GM19395 (cell line): ENCODE measurements at regions not wholly inside any gene's neighbourhood (a gene's known extent, or its start where the extent isn't known, plus 50 kb on each side); places are given as distances from the start of the nearest gene placed in this dataset.

ENCODE experiments used
- ATAC-seq: cut with Tn5 transposase; IDR thresholded peaks from one replicate; pipeline ENCODE4 v1.9.1; 2021; ENCODE audit warnings: mild to moderate bottlenecking, moderate library complexity; ENCODE audit not compliant: unreplicated experiment

- no peak for ATAC-seq
Observed at GRCh38 chr17:5635949-5636348, 51.6 kb upstream of the NLRP1 start.

- ATAC-seq, result no peak
Observed at GRCh38 chr17:5638596-5638995, 54.3 kb upstream of the NLRP1 start.

DNA sequence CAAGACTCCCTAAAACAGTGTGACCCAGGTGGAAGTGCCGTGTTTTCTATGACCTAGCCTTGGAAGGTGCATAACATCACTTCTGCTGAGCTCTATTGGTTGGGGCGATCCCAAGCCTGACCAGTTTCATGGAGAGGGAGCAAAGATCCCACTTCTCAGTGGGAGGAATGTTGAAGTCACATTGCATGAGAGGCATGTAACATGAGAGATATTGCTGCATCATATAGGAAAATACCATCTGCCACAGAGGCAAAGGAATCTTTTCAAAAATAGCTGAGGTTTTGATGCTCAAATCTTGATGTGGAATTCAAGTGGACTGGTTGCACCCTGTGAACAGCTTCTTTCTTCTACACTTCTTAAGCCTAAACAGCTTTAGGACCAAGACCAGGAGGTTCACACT lies 56.4 kb upstream of the NLRP1 start:
- ATAC-seq, result no peak

DNA sequence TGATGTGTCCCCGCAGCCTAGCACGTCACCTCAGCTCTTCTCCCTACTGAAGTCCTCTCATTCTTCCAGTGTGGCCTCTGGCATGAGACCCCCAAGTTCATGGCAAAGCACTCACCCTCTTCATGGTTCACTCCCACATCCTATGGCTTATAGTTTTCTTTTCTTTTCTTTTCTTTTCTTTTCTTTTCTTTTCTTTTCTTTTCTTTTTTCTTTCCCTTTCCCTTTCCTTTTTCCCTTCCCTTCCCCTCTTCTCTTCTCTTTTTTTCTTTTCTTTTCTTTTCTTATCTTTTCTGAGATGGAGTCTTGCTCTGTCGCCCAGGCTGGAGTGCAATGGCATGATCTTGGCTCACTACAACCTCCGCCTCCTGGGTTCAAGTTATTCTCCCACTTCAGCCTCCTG lies 58.4 kb upstream of the NLRP1 start:
- ATAC-seq, result no peak

GRCh38 chr17:5644065-5644464 lies 59.8 kb upstream of the NLRP1 start:
- ATAC-seq, result no peak

- ATAC-seq, result no peak
Observed at GRCh38 chr17:5651348-5651747, 67.0 kb upstream of the NLRP1 start.

DNA sequence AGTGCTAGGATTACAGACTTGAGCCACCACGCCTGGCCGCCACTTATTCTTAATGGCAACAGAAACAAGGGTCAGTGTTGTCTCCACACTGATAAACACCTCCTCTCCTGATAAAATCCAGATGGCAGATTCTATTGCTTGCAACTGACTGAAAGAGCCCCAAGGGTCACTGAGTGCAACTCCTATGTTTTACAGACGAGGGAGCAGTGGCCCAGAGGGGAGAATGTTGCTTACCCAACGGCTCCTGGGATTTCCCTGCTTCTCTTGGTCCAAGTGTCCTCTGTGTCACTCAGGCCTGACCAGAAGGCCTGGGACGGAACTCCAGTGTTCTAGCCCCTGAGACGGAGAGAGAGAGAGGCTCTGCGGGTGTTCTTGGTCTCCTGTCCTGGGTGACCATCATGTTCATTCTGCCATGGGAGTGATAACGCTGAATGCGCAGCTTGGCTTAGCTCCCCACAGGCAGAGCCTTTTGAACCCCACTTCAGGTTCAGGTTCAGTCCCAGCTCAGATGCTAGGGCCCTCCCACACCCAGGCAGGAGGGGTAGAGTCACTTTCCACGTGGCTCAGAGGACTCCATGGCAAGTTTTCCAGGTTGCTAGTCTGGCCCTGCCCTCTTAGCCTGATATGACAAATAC lies 77.3 kb upstream of the NLRP1 start:
- ATAC-seq, result no peak

- no peak for ATAC-seq
Observed at GRCh38 chr17:5662409-5663085, 78.2 kb upstream of the NLRP1 start.

DNA sequence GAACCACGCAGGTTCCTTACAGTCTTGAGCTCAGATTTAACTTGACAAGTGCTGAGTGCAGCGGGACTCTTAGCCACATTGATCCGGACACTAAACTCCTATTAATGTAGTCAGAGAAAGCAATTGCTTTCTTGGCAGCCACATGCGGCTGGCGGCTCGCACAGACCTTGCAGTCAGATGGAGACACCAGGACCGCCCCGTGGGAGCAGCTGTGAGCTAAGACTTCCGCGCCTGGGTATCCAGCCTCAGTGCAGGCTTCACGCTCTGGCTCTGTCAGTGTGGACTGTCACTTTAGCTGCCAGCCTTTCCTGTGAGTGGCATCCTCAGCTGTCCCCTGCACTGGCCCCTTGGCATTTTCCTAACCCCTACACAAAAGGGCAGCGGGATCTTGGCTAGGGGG lies 80.9 kb upstream of the NLRP1 start:
- no peak for ATAC-seq

DNA sequence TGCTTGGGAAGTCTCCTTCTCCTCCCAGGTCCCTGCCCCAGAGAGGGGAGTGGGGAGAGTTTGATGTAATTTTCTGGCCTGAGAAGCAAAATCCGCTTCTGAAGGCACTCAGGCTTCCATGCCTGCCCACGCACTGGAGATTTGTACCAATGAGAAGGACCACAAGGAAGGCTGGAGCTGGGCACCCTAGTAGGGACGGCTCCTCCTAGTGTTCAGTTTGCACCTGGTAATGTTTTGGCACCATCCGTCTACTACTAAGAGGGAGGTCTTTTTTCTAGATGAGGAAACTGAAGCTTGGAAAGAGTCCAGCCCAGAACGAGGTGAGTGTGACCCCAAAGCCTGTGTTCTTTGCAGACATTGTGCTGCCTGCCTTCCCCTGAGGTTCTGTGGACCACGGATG lies 83.6 kb upstream of the NLRP1 start:
- no peak for ATAC-seq

- ATAC-seq, result no peak
Observed at GRCh38 chr17:5668557-5669138, 84.3 kb upstream of the NLRP1 start.

DNA sequence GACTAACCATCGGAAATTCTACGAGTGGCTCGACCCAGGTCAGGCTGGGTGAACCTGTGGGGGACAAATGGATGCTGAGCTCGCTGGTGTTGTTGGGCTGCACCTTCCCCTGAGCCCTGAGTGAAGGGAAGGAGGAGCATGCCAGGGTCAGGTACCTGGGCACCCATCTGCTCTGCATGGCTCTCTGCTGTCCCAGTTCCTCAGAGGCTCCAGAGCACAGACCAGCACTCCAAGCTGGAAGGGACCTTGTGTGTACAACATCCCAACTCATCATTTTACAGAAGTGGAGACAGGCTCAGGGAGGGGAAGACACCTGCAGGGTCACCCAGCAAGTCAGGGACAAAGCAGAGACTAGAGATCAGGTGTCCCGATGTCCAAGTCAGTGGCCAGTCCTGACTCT lies 84.9 kb upstream of the NLRP1 start:
- ATAC-seq, result no peak

DNA sequence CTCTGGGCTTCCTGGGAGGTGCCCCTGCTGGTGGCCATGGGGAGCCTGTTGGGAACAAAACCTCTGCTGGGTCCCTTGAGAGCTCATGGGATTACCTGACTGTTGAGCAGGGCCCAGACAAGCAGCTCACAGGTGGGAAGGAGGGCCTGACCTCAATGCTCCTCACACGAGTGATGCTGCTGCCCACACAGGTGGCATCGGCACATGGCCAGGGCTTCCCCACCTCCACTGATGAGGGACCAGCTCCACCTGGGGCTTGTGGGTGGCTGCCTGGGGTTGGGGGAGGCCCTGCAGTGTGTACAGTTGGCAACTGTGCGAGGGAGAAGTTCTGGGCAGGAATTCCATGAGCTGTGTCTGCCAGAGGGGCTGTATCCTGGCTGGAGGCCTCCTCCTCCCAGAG lies 87.8 kb upstream of the NLRP1 start:
- no peak for ATAC-seq

DNA sequence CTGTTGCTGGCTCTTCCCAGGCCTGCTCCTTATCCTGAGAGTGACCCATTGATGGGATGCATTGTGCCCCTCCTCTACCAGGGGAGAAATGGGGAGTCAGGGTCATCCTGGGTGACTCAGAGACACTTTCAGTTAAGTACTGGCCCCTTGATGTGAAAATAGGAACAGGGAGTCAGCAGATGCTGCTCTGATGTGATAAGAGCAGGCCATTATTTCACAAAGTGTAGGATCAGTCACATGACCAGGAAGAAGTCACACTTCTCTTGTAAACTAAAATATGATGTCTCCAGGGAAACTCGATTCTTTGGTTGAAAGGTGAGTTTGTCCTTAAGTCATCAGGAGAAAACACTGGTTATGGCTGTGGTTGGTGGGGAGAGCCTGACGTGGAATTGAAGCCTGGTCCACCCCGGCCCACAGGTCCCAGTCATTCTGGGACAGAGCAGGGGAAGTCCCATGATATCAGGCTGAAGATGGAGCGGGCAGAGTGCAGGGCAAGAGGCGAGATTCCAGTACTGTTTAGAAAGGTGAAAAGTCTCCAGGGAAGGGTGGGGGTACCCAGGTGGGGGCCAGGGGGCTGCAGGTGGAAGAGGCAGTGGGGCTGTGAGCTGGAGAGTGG lies 88.6 kb upstream of the NLRP1 start:
- no peak for ATAC-seq

GRCh38 chr17:5675625-5676421 lies 91.5 kb upstream of the NLRP1 start:
- no peak for ATAC-seq

- no peak for ATAC-seq
Observed at GRCh38 chr17:5677620-5678019, 93.3 kb upstream of the NLRP1 start.

GRCh38 chr17:5678171-5678570 lies 93.9 kb upstream of the NLRP1 start:
- no peak for ATAC-seq

DNA sequence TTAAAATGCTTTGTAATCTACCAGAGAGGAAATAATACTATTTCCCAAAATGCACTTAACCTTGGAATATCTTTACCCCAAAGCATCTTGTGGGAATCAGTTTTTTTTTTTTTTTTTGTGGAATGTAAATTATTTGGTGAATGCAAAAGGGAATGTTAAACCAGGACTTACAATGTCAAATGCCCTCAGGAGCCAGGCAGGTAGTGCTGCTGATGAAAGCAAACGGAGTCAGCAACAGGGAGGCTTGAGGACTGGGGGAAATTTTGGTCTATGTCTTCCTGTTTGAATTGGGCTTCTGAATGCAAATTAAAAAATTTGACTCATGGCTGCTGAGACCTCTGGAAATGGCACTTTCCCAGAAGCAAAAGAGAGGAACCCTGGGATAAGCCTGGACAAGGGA lies 96.5 kb upstream of the NLRP1 start:
- no peak for ATAC-seq

GRCh38 chr17:5683241-5683640 lies 98.9 kb upstream of the NLRP1 start:
- no peak for ATAC-seq

GRCh38 chr17:5686074-5686635 lies 101.8 kb upstream of the NLRP1 start:
- no peak for ATAC-seq

DNA sequence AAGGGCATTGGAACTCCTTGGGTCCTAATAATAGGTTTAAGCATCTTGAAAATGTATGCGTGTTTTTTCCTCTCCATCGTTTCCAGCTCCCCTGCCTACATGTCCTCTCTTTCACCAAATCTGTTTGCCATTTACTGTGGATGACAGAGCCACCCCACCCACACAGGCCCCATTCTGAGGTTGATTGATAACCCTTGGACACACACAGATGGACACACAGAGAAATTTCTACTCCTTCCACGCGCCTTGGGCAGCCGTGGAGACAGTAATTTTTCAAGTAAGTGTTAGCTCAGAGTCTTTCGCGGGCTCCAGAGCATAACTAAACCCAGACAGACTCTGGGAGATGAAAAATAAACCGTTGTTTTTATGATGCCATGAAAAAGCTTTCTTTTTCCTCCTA lies 103.3 kb upstream of the NLRP1 start:
- ATAC-seq, result no peak
